NCI-H146 (cell line): ENCODE measurements at regions not wholly inside any gene's neighbourhood (a gene's known extent, or its start where the extent isn't known, plus 50 kb on each side); places are given as distances from the start of the nearest gene placed in this dataset.
A peak's percentile ranks its signal among the peaks of the same experiment; 100 is the strongest.

Source experiments
- DNase-seq: peaks from one replicate; lab custom pipeline; 2025; lab: John Stamatoyannopoulos, UW

DNA sequence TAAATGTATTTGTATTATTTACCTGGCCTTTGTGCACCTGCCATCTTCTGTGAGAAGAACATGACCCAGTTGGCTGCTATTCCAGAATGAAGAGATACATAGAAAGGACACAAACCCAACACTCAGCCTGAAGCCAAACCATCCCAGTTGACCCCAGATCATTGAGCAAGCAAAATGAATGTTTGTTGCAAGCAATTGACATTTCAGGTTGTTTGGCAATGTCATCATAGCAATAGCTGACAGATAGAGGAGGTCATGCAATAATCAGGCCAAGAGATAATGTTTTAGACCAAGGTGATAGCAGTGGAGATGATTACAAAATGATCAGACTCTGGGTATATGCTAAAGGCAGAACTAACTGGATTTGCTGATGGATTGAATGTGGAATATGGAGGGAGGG lies 71.2 kb upstream of the TMEM164 start:
- DNase-seq: no peak

GRCh38 chrX:109934434-109934833 lies 68.5 kb upstream of the TMEM164 start:
- no peak for DNase-seq

DNA sequence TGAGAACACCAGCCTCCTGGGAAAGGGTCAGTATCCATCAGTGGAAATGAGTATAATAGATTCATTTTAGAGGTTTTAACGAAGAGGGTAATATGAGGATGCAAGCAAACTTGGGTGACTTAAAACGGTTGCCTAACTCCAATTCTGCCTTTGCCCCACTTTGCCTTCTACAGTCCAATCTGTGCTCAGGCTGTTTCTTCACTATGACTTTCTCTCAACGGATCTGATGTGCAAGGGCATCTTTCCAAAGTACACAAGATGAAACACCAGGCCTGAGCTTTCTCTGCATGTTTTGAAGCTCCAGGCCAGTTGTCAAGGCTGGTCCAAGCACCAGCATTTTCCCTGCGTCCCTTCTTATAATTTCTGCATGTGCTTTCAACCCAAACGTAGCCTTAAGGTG lies 68.0 kb upstream of the TMEM164 start:
- DNase-seq: no peak

GRCh38 chrX:109936114-109936513 lies 66.8 kb upstream of the TMEM164 start:
- no peak for DNase-seq

DNA sequence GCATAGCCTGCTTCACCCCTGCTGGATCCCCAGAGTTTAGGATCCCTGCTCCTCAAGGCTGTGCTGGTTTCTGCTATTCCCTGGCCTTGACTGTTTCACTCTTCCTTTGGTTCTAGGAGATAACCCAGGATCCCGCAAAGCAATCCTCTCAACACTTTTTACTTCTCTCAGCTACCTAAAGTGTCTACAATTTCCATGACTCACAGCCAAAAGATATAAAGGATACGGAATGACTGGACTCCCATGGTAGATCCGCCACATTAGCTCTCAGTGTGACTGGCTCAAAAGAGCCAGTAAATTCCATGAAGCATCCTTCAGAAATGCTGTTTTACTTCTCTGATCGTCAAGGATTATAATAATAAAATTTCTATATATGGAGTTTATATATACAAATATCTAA lies 66.3 kb upstream of the TMEM164 start:
- DNase-seq: no peak

DNA sequence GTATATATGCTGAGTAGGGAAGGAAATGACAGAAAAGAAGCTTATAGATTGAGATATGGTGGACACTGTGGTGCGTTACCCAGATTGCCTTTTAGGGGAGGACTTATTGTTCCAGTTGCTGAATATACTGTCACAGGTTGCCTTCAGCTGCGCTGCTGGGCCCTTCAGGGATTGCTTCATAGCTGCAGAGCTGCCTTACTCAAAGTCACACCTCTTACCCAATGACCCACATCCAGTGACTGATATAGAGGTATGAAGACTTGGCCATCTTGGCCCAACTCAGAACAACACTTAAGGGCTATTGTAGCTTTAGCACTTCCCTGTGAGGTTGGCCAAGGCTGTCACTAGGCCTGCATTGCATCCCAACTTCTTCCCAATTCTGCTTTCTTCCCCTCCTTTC lies 63.4 kb upstream of the TMEM164 start:
- no peak for DNase-seq

DNA sequence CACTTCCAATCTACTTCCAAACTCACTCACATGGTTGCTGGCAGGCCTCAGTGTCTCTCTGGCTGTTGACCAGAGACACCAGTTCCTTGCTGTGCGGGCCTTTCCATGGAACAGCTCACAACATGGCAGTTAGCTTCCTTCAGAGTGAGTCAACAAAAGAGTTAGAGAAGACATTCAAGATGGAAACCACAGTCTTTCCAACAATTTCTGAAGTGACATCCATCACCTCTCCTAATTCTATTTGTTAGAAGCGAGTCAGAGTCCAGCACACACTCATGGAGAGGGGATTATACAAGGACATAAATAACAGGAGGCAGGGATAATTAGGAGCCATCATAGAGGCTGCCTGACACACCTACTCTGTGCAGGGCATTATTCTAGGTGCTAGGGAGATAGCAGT lies 62.5 kb upstream of the TMEM164 start:
- no peak for DNase-seq

GRCh38 chrX:109943092-109943739 lies 59.7 kb upstream of the TMEM164 start:
- peak; percentile 9 for DNase-seq

DNA sequence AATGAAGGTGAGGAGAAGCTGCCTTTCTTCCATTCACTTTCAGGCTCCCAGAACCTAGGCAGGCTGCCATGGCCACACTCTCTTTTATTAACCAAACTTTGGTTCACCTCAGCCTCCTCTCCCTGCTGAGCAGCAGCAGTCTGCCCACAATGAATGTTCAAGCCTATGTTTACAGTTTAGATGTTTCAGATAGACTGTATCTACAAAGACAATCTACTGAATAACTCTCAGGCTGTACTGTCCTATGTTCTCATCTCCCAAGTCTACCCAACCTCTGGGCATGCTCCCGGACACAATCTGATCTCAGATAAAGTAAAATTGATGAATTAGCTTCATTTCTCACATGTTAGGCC lies 59.2 kb upstream of the TMEM164 start:
- DNase-seq: no peak

- DNase-seq: no peak
These were observed 50.9 kb upstream of the TMEM164 start for GRCh38 chrX:109952050-109952449.

DNA sequence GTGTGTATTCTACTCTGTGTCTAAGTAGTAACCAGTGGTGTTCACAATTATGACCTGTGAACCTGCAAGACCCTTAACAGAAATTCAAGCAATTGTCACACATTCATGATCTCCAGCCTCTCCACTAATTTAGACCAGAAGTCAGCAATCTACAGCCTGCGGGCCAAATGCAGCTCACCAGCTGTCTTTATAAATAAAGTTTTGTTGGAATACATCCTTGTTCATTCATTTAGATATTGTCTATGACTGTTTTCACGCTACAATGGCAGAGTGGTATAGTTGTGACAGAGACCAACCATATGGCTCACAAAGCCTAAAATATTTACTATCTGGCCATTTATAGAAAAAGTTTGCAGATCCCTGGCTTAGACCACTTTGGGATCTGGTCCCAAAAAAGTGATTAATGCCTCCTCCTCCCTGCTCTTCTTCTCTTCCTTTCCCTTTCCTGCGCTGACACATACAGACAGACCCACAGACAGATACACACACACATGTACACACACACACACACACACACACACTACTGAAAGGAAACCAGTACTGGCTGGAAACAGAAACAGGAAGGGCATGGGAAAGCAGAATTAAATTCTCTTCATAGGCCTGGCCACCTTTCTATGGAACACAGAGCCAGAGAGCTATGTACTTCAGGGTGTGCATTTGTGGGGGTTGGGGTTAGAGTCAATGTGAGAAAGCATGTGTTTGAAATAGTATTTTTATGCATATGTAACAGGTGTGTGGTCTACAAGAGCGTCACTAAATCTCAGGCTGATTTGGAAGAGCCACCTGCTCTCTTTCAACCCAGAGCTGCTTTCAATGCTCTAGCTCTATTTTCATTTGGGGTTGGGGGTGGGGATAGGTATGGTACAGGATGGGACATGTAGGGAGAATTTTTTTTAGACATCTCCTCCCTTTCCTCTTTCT lies 49.7 kb upstream of the TMEM164 start:
- DNase-seq: no peak
